Epidermal melanocyte (primary cell): ENCODE measurements at regions not wholly inside any gene's neighbourhood (a gene's known extent, or its start where the extent isn't known, plus 50 kb on each side); places are given as distances from the start of the nearest gene placed in this dataset.
"Not testable (repeated sequence)": the region's sequence is repeated elsewhere in the genome, so short reads cannot be mapped to it uniquely, and the experiment has no call there.

Experiments used
- DNase-seq: peaks from one replicate; pipeline ENCODE4 v3.0.0; 2011; ENCODE audit warnings: low spot score; ENCODE audit not compliant: insufficient read length

GRCh38 chr10:64007157-64007556 lies 486.0 kb downstream of the REEP3 start:
- no peak for DNase-seq

GRCh38 chr10:64010711-64011110 lies 489.5 kb downstream of the REEP3 start:
- DNase-seq: no peak

- no peak for DNase-seq
Observed at GRCh38 chr10:64011912-64012714, 490.9 kb downstream of the REEP3 start.

- DNase-seq: no peak
Observed at GRCh38 chr10:64014281-64014680, 493.1 kb downstream of the REEP3 start.

- no peak for DNase-seq
Observed at GRCh38 chr10:64023926-64024470, 502.8 kb downstream of the REEP3 start.

GRCh38 chr10:64033711-64034110 lies 512.5 kb downstream of the REEP3 start:
- DNase-seq: no peak

- peak; percentile 32 for DNase-seq
Observed at GRCh38 chr10:64036321-64036930, 515.2 kb downstream of the REEP3 start.

- DNase-seq: peak; percentile 70
Observed at GRCh38 chr10:64037071-64037661, 516.0 kb downstream of the REEP3 start.

GRCh38 chr10:64038107-64038506 lies 516.9 kb downstream of the REEP3 start:
- DNase-seq: no peak

- no peak for DNase-seq
Observed at GRCh38 chr10:64039198-64039597, 518.0 kb downstream of the REEP3 start.

- DNase-seq: no peak
Observed at GRCh38 chr10:64040781-64041180, 519.6 kb downstream of the REEP3 start.

GRCh38 chr10:64041185-64041988 lies 520.2 kb downstream of the REEP3 start:
- peak; percentile 24 for DNase-seq

GRCh38 chr10:64041989-64042490 lies 520.8 kb downstream of the REEP3 start:
- DNase-seq: no peak

GRCh38 chr10:64044098-64044497 lies 522.9 kb downstream of the REEP3 start:
- DNase-seq: no peak

GRCh38 chr10:64044957-64045632 lies 523.9 kb downstream of the REEP3 start:
- not testable (repeated sequence) for DNase-seq

GRCh38 chr10:64054392-64054791 lies 533.2 kb downstream of the REEP3 start:
- DNase-seq: no peak

- no peak for DNase-seq
Observed at GRCh38 chr10:64059884-64060283, 538.7 kb downstream of the REEP3 start.

GRCh38 chr10:64060389-64060788 lies 539.2 kb downstream of the REEP3 start:
- no peak for DNase-seq

- DNase-seq: no peak
Observed at GRCh38 chr10:64062793-64063192, 541.6 kb downstream of the REEP3 start.

- DNase-seq: no peak
Observed at GRCh38 chr10:64067009-64067606, 545.9 kb downstream of the REEP3 start.
